HEK293T (cell line): ENCODE measurements at regions not wholly inside any gene's neighbourhood (a gene's known extent, or its start where the extent isn't known, plus 50 kb on each side); places are given as distances from the start of the nearest gene placed in this dataset.

Source experiments
- CTCF ChIA-PET: fragments of 350-600 bp; formaldehyde crosslinking; extraction: SDS; loops from one replicate; lab custom pipeline; 2021; ENCODE audit warnings: antibody characterized with exemption, inconsistent platforms; lab: Yijun Ruan, JAX
- POLR2A ChIA-PET: fragments of 350-600 bp; formaldehyde crosslinking; extraction: SDS; loops from one replicate; lab custom pipeline; 2020; ENCODE audit warnings: antibody characterized with exemption, inconsistent platforms; lab: Yijun Ruan, JAX
- DNase-seq: peaks from one replicate; pipeline ENCODE4 v3.0.0; 2012; ENCODE audit warnings: mixed read lengths; ENCODE audit errors: extremely low spot score
- ARNT ChIP-seq: fragments of 450-650 bp; IDR thresholded peaks from 2 replicates; pipeline ENCODE4 v1.6.1; 2017; ENCODE audit warnings: mild to moderate bottlenecking
- BHLHE40 ChIP-seq: fragments of 450-650 bp; IDR thresholded peaks from 2 replicates; pipeline ENCODE4 v1.6.1; 2016; ENCODE audit warnings: mild to moderate bottlenecking, moderate library complexity, borderline replicate concordance
- CTBP1 ChIP-seq: fragments of 450-650 bp; IDR thresholded peaks from 2 replicates; pipeline ENCODE4 v1.6.1; 2016; ENCODE audit warnings: borderline replicate concordance
- ELF4 ChIP-seq: fragments of 450-650 bp; IDR thresholded peaks from 2 replicates; pipeline ENCODE4 v1.6.1; 2017; ENCODE audit warnings: antibody characterized with exemption
- FOXA1 ChIP-seq: fragments of 450-650 bp; IDR thresholded peaks from 2 replicates; pipeline ENCODE4 v1.6.1; 2016; ENCODE audit warnings: mild to moderate bottlenecking
- FOXK2 ChIP-seq: fragments of 450-650 bp; IDR thresholded peaks from 2 replicates; pipeline ENCODE4 v1.6.1; 2016; ENCODE audit warnings: mild to moderate bottlenecking
- FOXM1 ChIP-seq: fragments of 450-650 bp; IDR thresholded peaks from 2 replicates; pipeline ENCODE4 v1.6.1; 2017; ENCODE audit warnings: mild to moderate bottlenecking, borderline replicate concordance
- HDGF ChIP-seq: fragments of 450-650 bp; IDR thresholded peaks from 2 replicates; pipeline ENCODE4 v1.6.1; 2017; ENCODE audit warnings: antibody characterized with exemption, borderline replicate concordance
- L3MBTL2 ChIP-seq: fragments of 450-650 bp; conservative IDR thresholded peaks from 2 replicates; pipeline ENCODE4 v1.6.1; 2016; ENCODE audit warnings: mild to moderate bottlenecking
- LEF1 ChIP-seq: fragments of 450-650 bp; IDR thresholded peaks from 2 replicates; pipeline ENCODE4 v1.6.1; 2017; ENCODE audit warnings: mild to moderate bottlenecking, borderline replicate concordance
- NFRKB ChIP-seq: fragments of 450-650 bp; IDR thresholded peaks from 2 replicates; pipeline ENCODE4 v1.6.1; 2016; ENCODE audit warnings: mild to moderate bottlenecking, moderate library complexity
- PKNOX1 ChIP-seq: fragments of 450-650 bp; IDR thresholded peaks from 2 replicates; pipeline ENCODE4 v1.6.1; 2016
- SP1 ChIP-seq: fragments of 450-650 bp; IDR thresholded peaks from 2 replicates; pipeline ENCODE4 v1.6.1; 2017
- SUZ12 ChIP-seq: fragments of 450-650 bp; IDR thresholded peaks from 2 replicates; pipeline ENCODE4 v1.6.1; 2016; ENCODE audit warnings: mild to moderate bottlenecking
- TARDBP ChIP-seq: fragments of 450-650 bp; IDR thresholded peaks from 2 replicates; pipeline ENCODE4 v1.6.1; 2016
- ZNF384 ChIP-seq: fragments of 450-650 bp; IDR thresholded peaks from 2 replicates; pipeline ENCODE4 v1.6.1; 2016

DNA sequence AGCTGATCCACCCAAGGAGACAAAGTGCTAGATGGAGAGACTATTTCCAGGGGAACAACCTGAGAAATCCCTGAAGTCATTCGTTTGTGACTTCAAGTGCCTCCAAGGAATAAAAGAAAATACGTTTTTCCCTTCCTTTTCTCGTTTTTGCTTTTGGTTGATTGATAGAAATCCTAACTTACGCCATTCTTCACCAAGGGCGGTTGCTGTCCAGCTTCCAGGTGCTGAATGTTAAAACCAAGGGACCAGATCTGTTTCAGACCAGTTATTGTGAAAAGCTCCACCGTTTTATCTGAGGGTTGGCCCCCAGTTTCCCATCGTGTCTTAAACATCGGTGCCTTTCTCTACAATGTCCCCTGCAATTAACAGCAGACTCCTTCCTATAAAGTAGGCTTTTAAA lies 600.7 kb upstream of the SGCD start:
- no peak for DNase-seq
- ChIA-PET POLR2A (no interaction called here), CTCF (no interaction called here)
- no peak for TF ChIP-seq SP1
- TF ChIP-seq LEF1: no peak
- TF ChIP-seq HDGF: no peak
- no peak for TF ChIP-seq ELF4
- no peak for TF ChIP-seq ARNT
- TF ChIP-seq SUZ12: no peak

- TF ChIP-seq FOXK2 (no peak), ZNF384 (no peak), NFRKB (no peak), CTBP1 (no peak), L3MBTL2 (no peak), SUZ12 (no peak), BHLHE40 (no peak), PKNOX1 (no peak), SP1 (no peak), HDGF (no peak)
- CTCF ChIA-PET: interaction anchor here (0.6 kb wide), 1 partner anchor 91 kb away, joined by 3 read pairs; no protein-coding TSS in a partner anchor
- no peak for DNase-seq
- POLR2A ChIA-PET: no interaction called here
Measured at GRCh38 chr5:155727512-155728145, 599.3 kb upstream of the SGCD start.

GRCh38 chr5:155728146-155728856 lies 598.7 kb upstream of the SGCD start:
- no peak for TF ChIP-seq LEF1
- no peak for TF ChIP-seq PKNOX1
- no peak for TF ChIP-seq FOXK2
- TF ChIP-seq SUZ12: no peak
- no peak for TF ChIP-seq FOXA1
- no peak for TF ChIP-seq CTBP1
- no peak for TF ChIP-seq HDGF
- no peak for TF ChIP-seq TARDBP
- no peak for TF ChIP-seq NFRKB
- TF ChIP-seq L3MBTL2: no peak
- TF ChIP-seq ELF4: no peak
- TF ChIP-seq ARNT: no peak
- TF ChIP-seq FOXM1: no peak
- no peak for TF ChIP-seq ZNF384
- TF ChIP-seq SP1: no peak
- TF ChIP-seq BHLHE40: no peak
- no peak for DNase-seq
- POLR2A ChIA-PET: no interaction called here
- CTCF ChIA-PET: no interaction called here

GRCh38 chr5:155728857-155729683 lies 597.9 kb upstream of the SGCD start:
- DNase-seq: no peak
- ChIA-PET POLR2A (no interaction called here), CTCF (no interaction called here)
- TF ChIP-seq FOXK2: no peak
- no peak for TF ChIP-seq SUZ12
- TF ChIP-seq ARNT: no peak
- TF ChIP-seq L3MBTL2: no peak
- TF ChIP-seq PKNOX1: no peak
- no peak for TF ChIP-seq TARDBP
- TF ChIP-seq SP1: no peak
- no peak for TF ChIP-seq FOXM1
- TF ChIP-seq FOXA1: no peak
- no peak for TF ChIP-seq ZNF384
- TF ChIP-seq ELF4: no peak
- no peak for TF ChIP-seq CTBP1
- no peak for TF ChIP-seq LEF1
- TF ChIP-seq HDGF: no peak
- TF ChIP-seq NFRKB: no peak

- POLR2A ChIA-PET: no interaction called here
- TF ChIP-seq FOXA1 (no peak), NFRKB (no peak), BHLHE40 (no peak), FOXK2 (no peak), PKNOX1 (no peak), TARDBP (no peak), ELF4 (no peak), FOXM1 (no peak), SUZ12 (no peak), ARNT (no peak), ZNF384 (no peak), LEF1 (no peak), HDGF (no peak), SP1 (no peak)
- no peak for DNase-seq
- CTCF ChIA-PET: no interaction called here
Measured at GRCh38 chr5:155729684-155730059, 597.3 kb upstream of the SGCD start.
